ENCODE measurements at regions not wholly inside any gene's neighbourhood (a gene's known extent, or its start where the extent isn't known, plus 50 kb on each side); places are given as distances from the start of the nearest gene placed in this dataset.

GRCh38 chr20:40939667-40940066 is 89.0 kb upstream of the TOP1 start:
- DNase-seq (ENCODE audit: extremely low read depth in 1 of 4, low spot score in 3 of 4) (no peak), ATAC-seq (no peak), FAIRE-seq (no peak)
- ChIA-PET CTCF (ENCODE audit: low intra/inter-chr PET ratio) (no interaction called here), POLR2A (no interaction called here)
- Histone ChIP-seq H3K9me1 (ENCODE audit: control insufficient read depth, insufficient read depth, low read length) (no peaks in the 10 kb centered on the region), H4K20me1 (replicated peaks; ENCODE audit: control insufficient read depth, insufficient read depth, low read length) (no peaks in the 10 kb centered on the region), H3K4me1 (replicated peaks in 1 of 2; ENCODE audit: control insufficient read depth in 2 of 2, insufficient read depth in 2 of 2, low read length in 2 of 2) (no peaks in the 10 kb centered on the region), H3K36me3 (ENCODE audit: control insufficient read depth, insufficient read depth, low read length) (no peaks in the 10 kb centered on the region), H3K9ac (ENCODE audit: insufficient read depth in 1 of 2, low read depth in 2 of 2, low read length in 2 of 2) (no peak overlapping the region), H3K4me2 (ENCODE audit: insufficient read depth, low read length) (no peak overlapping the region), H3K4me3 (no peak overlapping the region), H3K27me3 (ENCODE audit: control insufficient read depth in 2 of 2, insufficient read depth in 2 of 2, low read length in 2 of 2) (peaks cover 2 to 19% of the 10 kb centered on the region in 2 experiments; a peak in 3 of 5 replicates), H3K79me2 (ENCODE audit: control insufficient read depth, insufficient read depth, low read length) (no peaks in the 10 kb centered on the region), H3K27ac (ENCODE audit: extremely low read depth, low read depth, low read length) (no peak overlapping the region), H3K9me3 (replicated peaks; ENCODE audit: control insufficient read depth, insufficient read depth, low read depth, low read length) (no peaks in the 10 kb centered on the region), H2AFZ (ENCODE audit: low read depth, low read length) (no peak overlapping the region)
- WGBS (ENCODE audit: insufficient coverage, low coverage, missing lambda C conversion rate), result 0% methylated on average over 5 of the region's 5 CpGs
- TF ChIP-seq ZNF408 (CRISPR knock-in tag; IDR thresholded peaks at IDR 0.05; ENCODE audit: low read depth) (no peak), HDGF (IDR thresholded peaks at IDR 0.05) (no peak), GABPA (tag; conservative IDR thresholded peaks at IDR 0.05; ENCODE audit: low read depth) (no peak), KDM2B (CRISPR knock-in tag; IDR thresholded peaks at IDR 0.05) (no peak), ATF6 (CRISPR knock-in tag; IDR thresholded peaks at IDR 0.05) (no peak), THAP12 (CRISPR knock-in tag; IDR thresholded peaks at IDR 0.05) (no peak), MEF2A (IDR thresholded peaks at IDR 0.05; ENCODE audit: control insufficient read depth, low read depth, low read length) (no peak), THRAP3 (IDR thresholded peaks at IDR 0.05; ENCODE audit: borderline replicate concordance) (no peak), SMARCB1 (IDR thresholded peaks at IDR 0.05; ENCODE audit: insufficient read length, low read depth) (no peak), PTRF (tag; IDR thresholded peaks at IDR 0.05) (no peak), HEY1 (CRISPR knock-in tag; IDR thresholded peaks at IDR 0.05; ENCODE audit: borderline replicate concordance) (no peak)
- TF ChIP-seq, protein P1, sequence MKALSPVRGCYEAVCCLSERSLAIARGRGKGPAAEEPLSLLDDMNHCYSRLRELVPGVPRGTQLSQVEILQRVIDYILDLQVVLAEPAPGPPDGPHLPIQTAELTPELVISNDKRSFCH (CRISPR knock-in tag; IDR thresholded peaks at IDR 0.05), result no peak
- TF ChIP-seq, protein P1 (tag; IDR thresholded peaks at IDR 0.05), result no peak
- TF ChIP-seq, protein P2, sequence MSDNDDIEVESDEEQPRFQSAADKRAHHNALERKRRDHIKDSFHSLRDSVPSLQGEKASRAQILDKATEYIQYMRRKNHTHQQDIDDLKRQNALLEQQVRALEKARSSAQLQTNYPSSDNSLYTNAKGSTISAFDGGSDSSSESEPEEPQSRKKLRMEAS (CRISPR knock-in tag; IDR thresholded peaks at IDR 0.05), result no peak
- TF ChIP-seq, protein P3, sequence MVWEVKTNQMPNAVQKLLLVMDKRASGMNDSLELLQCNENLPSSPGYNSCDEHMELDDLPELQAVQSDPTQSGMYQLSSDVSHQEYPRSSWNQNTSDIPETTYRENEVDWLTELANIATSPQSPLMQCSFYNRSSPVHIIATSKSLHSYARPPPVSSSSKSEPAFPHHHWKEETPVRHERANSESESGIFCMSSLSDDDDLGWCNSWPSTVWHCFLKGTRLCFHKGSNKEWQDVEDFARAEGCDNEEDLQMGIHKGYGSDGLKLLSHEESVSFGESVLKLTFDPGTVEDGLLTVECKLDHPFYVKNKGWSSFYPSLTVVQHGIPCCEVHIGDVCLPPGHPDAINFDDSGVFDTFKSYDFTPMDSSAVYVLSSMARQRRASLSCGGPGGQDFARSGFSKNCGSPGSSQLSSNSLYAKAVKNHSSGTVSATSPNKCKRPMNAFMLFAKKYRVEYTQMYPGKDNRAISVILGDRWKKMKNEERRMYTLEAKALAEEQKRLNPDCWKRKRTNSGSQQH (CRISPR knock-in tag; IDR thresholded peaks at IDR 0.05), result no peak
- BruUV-seq (replicated peaks), result no TSS peak
- intact Hi-C loops (cut with micrococcal nuclease) (no loop called here), in situ Hi-C loops (cut with MboI) (loop anchor here (25.0 kb wide), 1 partner anchor 1677 kb away; no protein-coding TSS in a partner anchor)

All from K562 (cell line).